Endodermal cell (in vitro differentiated cells): ENCODE measurements at regions not wholly inside any gene's neighbourhood (a gene's known extent, or its start where the extent isn't known, plus 50 kb on each side); places are given as distances from the start of the nearest gene placed in this dataset.

Experiments
- DNase-seq: peaks from one replicate; pipeline ENCODE4 v3.0.0-alpha.2; 2017
- H3K27ac ChIP-seq: 2 replicates; pipeline ENCODE4 v1.5.1; 2013; ENCODE audit warnings: mild to moderate bottlenecking, low read depth, low read length, moderate library complexity
- H3K27me3 ChIP-seq: 2 replicates; pipeline ENCODE4 v1.6.1; 2013; ENCODE audit warnings: mild to moderate bottlenecking, low read length, moderate library complexity; ENCODE audit not compliant: insufficient read depth, control insufficient read depth, poor library complexity, severe bottlenecking
- H3K36me3 ChIP-seq: 2 replicates; pipeline ENCODE4 v1.7.0; 2013; ENCODE audit warnings: mild to moderate bottlenecking, low read length, moderate library complexity; ENCODE audit not compliant: control insufficient read depth, insufficient read depth
- H3K4me1 ChIP-seq: one replicate; pipeline ENCODE4 v1.7.0; 2013; ENCODE audit warnings: low read length; ENCODE audit not compliant: control insufficient read depth, insufficient read depth
- H3K4me3 ChIP-seq: 2 replicates; pipeline ENCODE4 v1.5.1; 2013; ENCODE audit warnings: mild to moderate bottlenecking, low read length, moderate library complexity
- H3K9ac ChIP-seq: 2 replicates; pipeline ENCODE4 v1.6.1; 2013; ENCODE audit warnings: mild to moderate bottlenecking, low read length, moderate library complexity; ENCODE audit not compliant: poor library complexity, severe bottlenecking; ENCODE audit errors: extremely low read depth
- H3K9me3 ChIP-seq: 2 replicates; pipeline ENCODE4 v1.6.1; 2013; ENCODE audit warnings: mild to moderate bottlenecking, low read length, moderate library complexity; ENCODE audit not compliant: control insufficient read depth
- H3K27ac Mint-ChIP-seq: 2 replicates; pipeline ENCODE4 v1.8.0; 2020; ENCODE audit warnings: mixed read lengths
- H3K27me3 Mint-ChIP-seq: 2 replicates; pipeline ENCODE4 v1.8.0; 2021; ENCODE audit warnings: mild to moderate bottlenecking, mixed read lengths; ENCODE audit not compliant: insufficient read depth
- H3K36me3 Mint-ChIP-seq: 2 replicates; pipeline ENCODE4 v1.8.0; 2020; ENCODE audit warnings: low read depth, mixed read lengths
- H3K4me1 Mint-ChIP-seq: 2 replicates; pipeline ENCODE4 v1.8.0; 2020; ENCODE audit warnings: mixed read lengths
- H3K4me3 Mint-ChIP-seq: 2 replicates; pipeline ENCODE4 v1.8.0; 2020; ENCODE audit warnings: mild to moderate bottlenecking, moderate library complexity, mixed read lengths
- H3K9me3 Mint-ChIP-seq: 2 replicates; pipeline ENCODE4 v1.8.0; 2020; ENCODE audit warnings: mild to moderate bottlenecking, mixed read lengths
- WGBS, 2 experiments: methylation state at CpG; one replicate each; pipeline versions ENCODE4 v1.1.5 to v1.1.7; 2013; ENCODE audit warnings: missing lambda C conversion rate in 2 of 2, mixed read lengths in 1 of 2; ENCODE audit not compliant: insufficient coverage in 1 of 2, insufficient read length in 1 of 2; 5-methylcytosine and 5-hydroxymethylcytosine counted together
- TF ChIP-seq, protein P1 (sequence below): fragments of 200-600 bp; sonication (generic); conservative IDR thresholded peaks from 2 replicates; pipeline ENCODE4 v1.5.0; 2021; ENCODE audit warnings: antibody characterized with exemption, mild to moderate bottlenecking

DNA sequence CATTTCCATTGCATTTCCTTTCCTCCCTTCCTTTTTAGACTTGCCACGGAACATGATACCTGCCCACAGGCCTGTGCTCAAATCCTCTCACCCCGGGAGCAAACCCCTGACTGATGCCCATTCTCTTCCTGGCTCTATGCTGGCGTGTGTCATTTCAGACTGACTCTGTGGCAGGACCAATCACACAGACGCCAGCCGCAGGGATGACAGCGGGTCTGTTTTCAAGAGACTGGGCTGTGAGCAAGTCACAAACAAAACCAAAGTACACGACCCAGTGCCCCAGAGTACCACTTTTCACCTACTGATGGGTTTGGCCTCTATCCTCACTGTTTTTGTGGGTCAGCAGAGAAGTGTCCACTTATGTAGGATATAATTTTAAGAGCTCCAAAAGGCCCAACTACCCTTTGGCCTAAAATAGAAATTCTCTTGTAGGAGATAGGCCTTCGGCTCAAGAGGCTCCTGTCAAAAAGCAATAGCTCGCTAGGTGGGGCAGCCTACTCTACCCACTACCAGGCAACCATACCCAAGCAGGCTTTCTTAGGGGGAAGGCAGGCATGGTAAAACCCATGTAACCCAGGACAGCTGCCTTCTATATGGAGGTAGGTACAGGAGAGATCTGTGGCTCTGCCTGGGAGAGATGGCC is 215.7 kb downstream of the CDC5L start:
- Mint-ChIP-seq H3K36me3 (no peaks in the 10 kb centered on the region), H3K27ac (no peak overlapping the region), H3K27me3 (no peaks in the 10 kb centered on the region), H3K4me1 (no peaks in the 10 kb centered on the region), H3K4me3 (no peak overlapping the region), H3K9me3 (no peaks in the 10 kb centered on the region)
- DNase-seq = peak; percentile 31
- TF ChIP-seq, protein P1, sequence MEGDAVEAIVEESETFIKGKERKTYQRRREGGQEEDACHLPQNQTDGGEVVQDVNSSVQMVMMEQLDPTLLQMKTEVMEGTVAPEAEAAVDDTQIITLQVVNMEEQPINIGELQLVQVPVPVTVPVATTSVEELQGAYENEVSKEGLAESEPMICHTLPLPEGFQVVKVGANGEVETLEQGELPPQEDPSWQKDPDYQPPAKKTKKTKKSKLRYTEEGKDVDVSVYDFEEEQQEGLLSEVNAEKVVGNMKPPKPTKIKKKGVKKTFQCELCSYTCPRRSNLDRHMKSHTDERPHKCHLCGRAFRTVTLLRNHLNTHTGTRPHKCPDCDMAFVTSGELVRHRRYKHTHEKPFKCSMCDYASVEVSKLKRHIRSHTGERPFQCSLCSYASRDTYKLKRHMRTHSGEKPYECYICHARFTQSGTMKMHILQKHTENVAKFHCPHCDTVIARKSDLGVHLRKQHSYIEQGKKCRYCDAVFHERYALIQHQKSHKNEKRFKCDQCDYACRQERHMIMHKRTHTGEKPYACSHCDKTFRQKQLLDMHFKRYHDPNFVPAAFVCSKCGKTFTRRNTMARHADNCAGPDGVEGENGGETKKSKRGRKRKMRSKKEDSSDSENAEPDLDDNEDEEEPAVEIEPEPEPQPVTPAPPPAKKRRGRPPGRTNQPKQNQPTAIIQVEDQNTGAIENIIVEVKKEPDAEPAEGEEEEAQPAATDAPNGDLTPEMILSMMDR = no peak
- Histone ChIP-seq H3K27me3 (no peaks in the 10 kb centered on the region), H3K9ac (no peak overlapping the region), H3K27ac (no peak overlapping the region), H3K36me3 (no peaks in the 10 kb centered on the region), H3K4me3 (no peak overlapping the region), H3K9me3 (no peaks in the 10 kb centered on the region), H3K4me1 (no peaks in the 10 kb centered on the region)
- 78 to 92% methylated on average over 5 to 9 of the region's 9 CpGs for WGBS, 2 experiments

DNA sequence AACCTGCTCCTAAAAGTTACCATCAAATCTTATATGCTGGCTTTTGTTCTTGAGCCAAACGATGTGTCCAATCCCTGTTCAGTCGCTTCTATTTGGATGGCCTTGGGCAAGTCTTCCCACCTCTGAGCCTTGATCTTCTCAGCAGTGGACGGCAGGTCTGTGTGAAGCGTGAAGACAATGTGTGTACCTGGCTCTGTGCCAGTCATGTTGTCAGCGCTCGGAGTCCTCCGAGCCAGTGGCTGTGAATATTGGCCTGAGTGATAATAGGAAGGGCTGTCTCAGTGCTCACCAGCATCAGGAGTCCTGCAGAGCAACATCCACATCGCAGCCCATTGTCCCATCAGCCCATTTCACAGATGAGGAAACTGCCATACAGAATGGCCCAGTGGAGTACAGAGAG is 219.0 kb downstream of the CDC5L start:
- H3K36me3 Mint-ChIP-seq = no peaks in the 10 kb centered on the region
- peak; percentile 7 for DNase-seq
- H3K4me3 ChIP-seq = no peak overlapping the region
- no peak overlapping the region for H3K9ac ChIP-seq
- no peak overlapping the region for H3K27ac ChIP-seq
- no peak overlapping the region for H3K27ac Mint-ChIP-seq
- WGBS, 2 experiments = 92 to 96% methylated on average over 8 of the region's 8 CpGs
- no peaks in the 10 kb centered on the region for H3K27me3 Mint-ChIP-seq
- no peaks in the 10 kb centered on the region for H3K27me3 ChIP-seq
- no peaks in the 10 kb centered on the region for H3K9me3 ChIP-seq
- no peak overlapping the region for H3K4me3 Mint-ChIP-seq
- TF ChIP-seq, protein P1 = no peak
- H3K4me1 ChIP-seq = no peaks in the 10 kb centered on the region
- H3K4me1 Mint-ChIP-seq = no peaks in the 10 kb centered on the region
- no peaks in the 10 kb centered on the region for H3K36me3 ChIP-seq
- no peaks in the 10 kb centered on the region for H3K9me3 Mint-ChIP-seq

DNA sequence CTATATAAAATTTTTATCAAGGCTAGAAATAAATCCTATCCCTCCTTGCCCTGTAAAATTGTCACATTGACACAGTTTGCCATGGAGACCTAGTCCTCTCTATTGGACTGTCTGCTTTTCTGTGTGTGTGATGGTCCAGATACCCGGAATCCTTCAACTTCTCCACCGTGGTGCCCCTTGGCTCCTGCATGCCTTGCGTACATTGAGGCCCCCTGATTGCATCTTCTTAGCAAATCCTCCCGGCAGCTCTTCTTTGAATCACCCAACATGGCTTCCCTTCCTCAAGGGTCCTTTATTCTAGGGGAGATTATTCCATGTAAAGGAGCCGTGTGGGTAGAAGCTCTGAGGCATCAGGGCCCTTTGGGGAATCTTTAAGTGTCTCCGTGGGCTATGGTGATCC is 219.5 kb downstream of the CDC5L start:
- no peaks in the 10 kb centered on the region for H3K4me1 Mint-ChIP-seq
- H3K27me3 ChIP-seq = no peaks in the 10 kb centered on the region
- no peak overlapping the region for H3K9ac ChIP-seq
- no peak overlapping the region for H3K4me3 Mint-ChIP-seq
- H3K4me1 ChIP-seq = no peaks in the 10 kb centered on the region
- H3K9me3 Mint-ChIP-seq = no peaks in the 10 kb centered on the region
- H3K4me3 ChIP-seq = no peak overlapping the region
- H3K36me3 ChIP-seq = no peaks in the 10 kb centered on the region
- DNase-seq = peak; percentile 5
- no peaks in the 10 kb centered on the region for H3K36me3 Mint-ChIP-seq
- TF ChIP-seq, protein P1 = no peak
- H3K27ac ChIP-seq = no peak overlapping the region
- H3K27ac Mint-ChIP-seq = no peak overlapping the region
- no peaks in the 10 kb centered on the region for H3K27me3 Mint-ChIP-seq
- H3K9me3 ChIP-seq = no peaks in the 10 kb centered on the region
- 87% methylated on average over 6 of the region's 6 CpGs; no CpG with 5 or more reads in 1 of the 2 experiments for whole genome bisulfite sequencing, 2 experiments
